Trophoblast cell (in vitro differentiated cells and primary cell): ENCODE measurements at regions not wholly inside any gene's neighbourhood (a gene's known extent, or its start where the extent isn't known, plus 50 kb on each side); places are given as distances from the start of the nearest gene placed in this dataset.

Experiments
- DNase-seq, 2 donors: peaks; one replicate each; pipeline ENCODE4 v3.0.0-alpha.2; 2016
- H2AFZ ChIP-seq: 2 replicates; pipeline ENCODE4 v1.6.1; 2013; ENCODE audit warnings: low read length, moderate library complexity, mild to moderate bottlenecking; ENCODE audit not compliant: insufficient read depth, poor library complexity
- H2AK5ac ChIP-seq: 2 replicates; pipeline ENCODE4 v1.6.1; 2013; ENCODE audit warnings: mild to moderate bottlenecking, low read length
- H2BK120ac ChIP-seq: 2 replicates; pipeline ENCODE4 v1.6.1; 2013; ENCODE audit warnings: low read length, mild to moderate bottlenecking, moderate library complexity; ENCODE audit not compliant: insufficient read depth, poor library complexity
- H2BK12ac ChIP-seq: 2 replicates; pipeline ENCODE4 v1.6.1; 2013; ENCODE audit warnings: mild to moderate bottlenecking, low read length, moderate library complexity
- H2BK5ac ChIP-seq: 2 replicates; pipeline ENCODE4 v1.6.1; 2013; ENCODE audit warnings: low read length, low read depth, moderate library complexity, mild to moderate bottlenecking; ENCODE audit not compliant: poor library complexity
- H3K14ac ChIP-seq: 2 replicates; pipeline ENCODE4 v1.6.1; 2013; ENCODE audit warnings: mild to moderate bottlenecking, low read length
- H3K18ac ChIP-seq: 2 replicates; pipeline ENCODE4 v1.6.1; 2013; ENCODE audit warnings: mild to moderate bottlenecking, low read length
- H3K23ac ChIP-seq: 2 replicates; pipeline ENCODE4 v1.6.1; 2013; ENCODE audit warnings: low read length
- H3K27ac ChIP-seq: 2 replicates; pipeline ENCODE4 v1.5.1; 2013; ENCODE audit warnings: low read depth, mild to moderate bottlenecking, inconsistent platforms, low read length, moderate library complexity
- H3K27me3 ChIP-seq: 2 replicates; pipeline ENCODE4 v1.6.1; 2013; ENCODE audit warnings: inconsistent platforms, mild to moderate bottlenecking, low read length, moderate library complexity; ENCODE audit not compliant: insufficient read depth
- H3K36me3 ChIP-seq, 2 experiments: 1 replicate in 1 of 2; 2 replicates in 1 of 2; pipeline ENCODE4 v1.6.1; 2013; ENCODE audit warnings: low read length in 2 of 2, mild to moderate bottlenecking in 2 of 2, moderate library complexity in 1 of 2; ENCODE audit not compliant: insufficient read depth in 2 of 2, control insufficient read depth in 1 of 2
- H3K4ac ChIP-seq: 2 replicates; pipeline ENCODE4 v1.6.1; 2013; ENCODE audit warnings: low read depth, mild to moderate bottlenecking, low read length, moderate library complexity
- H3K4me1 ChIP-seq, 2 experiments: 1 replicate in 1 of 2; 2 replicates in 1 of 2; pipeline ENCODE4 v1.6.1; 2013; ENCODE audit warnings: low read length in 2 of 2, mild to moderate bottlenecking in 2 of 2, moderate library complexity in 1 of 2; ENCODE audit not compliant: insufficient read depth in 2 of 2, control insufficient read depth in 1 of 2
- H3K4me2 ChIP-seq: 2 replicates; pipeline ENCODE4 v1.6.1; 2013; ENCODE audit warnings: inconsistent platforms, mild to moderate bottlenecking, low read length, moderate library complexity
- H3K4me3 ChIP-seq: 2 replicates; pipeline ENCODE4 v1.5.1; 2013; ENCODE audit warnings: mild to moderate bottlenecking, low read depth, low read length, inconsistent platforms
- H3K79me1 ChIP-seq: one replicate; pipeline ENCODE4 v1.6.1; 2013; ENCODE audit warnings: low read length
- H3K79me2 ChIP-seq: 2 replicates; pipeline ENCODE4 v1.6.1; 2013; ENCODE audit warnings: low read length, mild to moderate bottlenecking; ENCODE audit not compliant: control insufficient read depth, insufficient read depth, poor library complexity
- H3K9ac ChIP-seq: 2 replicates; pipeline ENCODE4 v1.6.1; 2013; ENCODE audit warnings: mild to moderate bottlenecking, low read length
- H3K9me3 ChIP-seq: 2 replicates; pipeline ENCODE4 v1.6.1; 2013; ENCODE audit warnings: low read depth, mild to moderate bottlenecking, control low read depth, inconsistent platforms, low read length; ENCODE audit not compliant: insufficient read depth
- H4K12ac ChIP-seq: 2 replicates; pipeline ENCODE4 v1.6.1; 2013; ENCODE audit warnings: low read depth, mild to moderate bottlenecking, low read length, moderate library complexity
- H4K8ac ChIP-seq: 2 replicates; pipeline ENCODE4 v1.6.1; 2013; ENCODE audit warnings: low read depth, mild to moderate bottlenecking, low read length, moderate library complexity
- H4K91ac ChIP-seq: one replicate; pipeline ENCODE4 v1.6.1; 2013; ENCODE audit warnings: low read depth, mild to moderate bottlenecking, low read length, moderate library complexity
- WGBS: extraction: QIAGEN DNeasy Blood & Tissue Kit; methylation state at CpG from one replicate; pipeline ENCODE4 v1.1.7; 2013; ENCODE audit warnings: missing lambda C conversion rate; ENCODE audit not compliant: insufficient read length, insufficient coverage; ENCODE audit errors: extremely low coverage; 5-methylcytosine and 5-hydroxymethylcytosine counted together

DNA sequence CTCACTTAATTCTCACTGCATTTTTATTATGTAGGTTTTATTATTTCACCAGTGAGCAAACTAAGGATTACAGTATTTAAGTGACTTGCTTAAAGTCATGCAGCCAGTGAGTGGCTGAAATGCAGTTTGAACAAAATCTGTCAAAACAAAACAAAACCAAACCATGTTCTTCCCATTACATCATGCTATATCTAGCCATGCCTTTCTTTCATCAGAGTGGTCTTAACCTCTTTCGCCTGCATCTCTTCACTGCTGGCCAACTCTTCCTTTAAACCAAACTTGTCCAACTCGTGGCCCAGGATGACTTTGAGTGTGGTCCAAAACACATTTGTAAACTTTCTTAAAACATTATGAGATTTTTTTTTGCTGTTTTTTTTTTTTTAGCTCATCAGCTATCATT lies 223.2 kb downstream of the PCDH7 start:
- H3K23ac ChIP-seq, result no peak overlapping the region
- H2BK5ac ChIP-seq, result no peak overlapping the region
- H3K27me3 ChIP-seq, result no peaks in the 10 kb centered on the region
- H3K4me1 ChIP-seq, result peaks cover 0 to 1% of the 10 kb centered on the region in 2 experiments
- no peak overlapping the region for H3K14ac ChIP-seq
- no peaks in the 10 kb centered on the region for H3K36me3 ChIP-seq
- H3K4me3 ChIP-seq, result no peak overlapping the region
- H3K9me3 ChIP-seq, result no peaks in the 10 kb centered on the region
- H2BK12ac ChIP-seq, result no peak overlapping the region
- no peak overlapping the region for H3K4me2 ChIP-seq
- H3K79me1 ChIP-seq, result peaks cover 2% of the 10 kb centered on the region
- no peak for DNase-seq
- no peak overlapping the region for H2AK5ac ChIP-seq
- no peak overlapping the region for H2BK120ac ChIP-seq
- H4K8ac ChIP-seq, result no peak overlapping the region
- H3K9ac ChIP-seq, result no peak overlapping the region
- H2AFZ ChIP-seq, result no peak overlapping the region
- no peak overlapping the region for H3K4ac ChIP-seq
- no peak overlapping the region for H3K18ac ChIP-seq
- no peak overlapping the region for H3K27ac ChIP-seq
- no peaks in the 10 kb centered on the region for H3K79me2 ChIP-seq
- H4K12ac ChIP-seq, result no peak overlapping the region
- no peak overlapping the region for H4K91ac ChIP-seq
- WGBS, result no CpG with 5 or more reads among the region's 2 CpGs

DNA sequence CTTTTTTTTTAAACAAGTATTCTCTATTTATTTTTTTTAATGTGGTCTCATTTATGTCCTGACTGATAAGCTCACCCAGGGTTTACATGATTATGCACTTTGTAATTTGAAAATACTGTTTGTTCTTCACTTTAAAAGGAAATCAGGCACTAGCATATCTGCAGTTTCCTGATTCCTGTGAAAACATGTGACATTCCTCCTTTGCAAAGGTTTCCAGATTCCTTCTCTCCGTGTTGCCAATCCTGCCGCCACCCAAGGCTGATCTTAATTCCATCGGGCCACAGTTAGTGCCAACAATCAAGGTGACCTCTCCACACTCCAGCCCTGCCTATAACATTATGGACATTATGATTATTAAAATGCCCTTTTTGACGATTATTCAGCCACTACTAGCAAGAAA lies 225.4 kb downstream of the PCDH7 start:
- peaks cover 2% of the 10 kb centered on the region for H3K79me1 ChIP-seq
- no peak overlapping the region for H2BK120ac ChIP-seq
- H4K8ac ChIP-seq, result no peak overlapping the region
- no peak overlapping the region for H3K27ac ChIP-seq
- no peaks in the 10 kb centered on the region for H3K27me3 ChIP-seq
- no peak overlapping the region for H3K9ac ChIP-seq
- H2BK5ac ChIP-seq, result no peak overlapping the region
- no peak overlapping the region for H2AK5ac ChIP-seq
- no CpG with 5 or more reads among the region's 4 CpGs for WGBS
- H4K12ac ChIP-seq, result no peak overlapping the region
- H3K18ac ChIP-seq, result no peak overlapping the region
- H3K4me2 ChIP-seq, result no peak overlapping the region
- H2BK12ac ChIP-seq, result no peak overlapping the region
- H3K9me3 ChIP-seq, result no peaks in the 10 kb centered on the region
- H3K4ac ChIP-seq, result no peak overlapping the region
- no peak overlapping the region for H3K23ac ChIP-seq
- H4K91ac ChIP-seq, result no peak overlapping the region
- DNase-seq, result no peak
- no peaks in the 10 kb centered on the region for H3K79me2 ChIP-seq
- H3K14ac ChIP-seq, result no peak overlapping the region
- H3K36me3 ChIP-seq, result no peaks in the 10 kb centered on the region
- H2AFZ ChIP-seq, result no peak overlapping the region
- peaks cover 0 to 1% of the 10 kb centered on the region in 2 experiments for H3K4me1 ChIP-seq
- no peak overlapping the region for H3K4me3 ChIP-seq

GRCh38 chr4:30946288-30946687 lies 226.1 kb downstream of the PCDH7 start:
- H3K14ac ChIP-seq, result no peak overlapping the region
- H3K18ac ChIP-seq, result no peak overlapping the region
- no peak for DNase-seq
- H3K27ac ChIP-seq, result no peak overlapping the region
- no peak overlapping the region for H3K4ac ChIP-seq
- H2AK5ac ChIP-seq, result no peak overlapping the region
- no peaks in the 10 kb centered on the region for H3K9me3 ChIP-seq
- H4K12ac ChIP-seq, result no peak overlapping the region
- H4K8ac ChIP-seq, result no peak overlapping the region
- H4K91ac ChIP-seq, result no peak overlapping the region
- no peaks in the 10 kb centered on the region for H3K27me3 ChIP-seq
- no peaks in the 10 kb centered on the region for H3K79me2 ChIP-seq
- no peak overlapping the region for H3K4me3 ChIP-seq
- no peaks in the 10 kb centered on the region for H3K36me3 ChIP-seq
- H2BK120ac ChIP-seq, result no peak overlapping the region
- H3K9ac ChIP-seq, result no peak overlapping the region
- H3K4me1 ChIP-seq, result peaks cover 0 to 1% of the 10 kb centered on the region in 2 experiments
- no peak overlapping the region for H2BK12ac ChIP-seq
- no peak overlapping the region for H2AFZ ChIP-seq
- H3K23ac ChIP-seq, result no peak overlapping the region
- H3K79me1 ChIP-seq, result peaks cover 2% of the 10 kb centered on the region
- H3K4me2 ChIP-seq, result no peak overlapping the region
- no peak overlapping the region for H2BK5ac ChIP-seq
- no CpG with 5 or more reads among the region's 2 CpGs for WGBS

DNA sequence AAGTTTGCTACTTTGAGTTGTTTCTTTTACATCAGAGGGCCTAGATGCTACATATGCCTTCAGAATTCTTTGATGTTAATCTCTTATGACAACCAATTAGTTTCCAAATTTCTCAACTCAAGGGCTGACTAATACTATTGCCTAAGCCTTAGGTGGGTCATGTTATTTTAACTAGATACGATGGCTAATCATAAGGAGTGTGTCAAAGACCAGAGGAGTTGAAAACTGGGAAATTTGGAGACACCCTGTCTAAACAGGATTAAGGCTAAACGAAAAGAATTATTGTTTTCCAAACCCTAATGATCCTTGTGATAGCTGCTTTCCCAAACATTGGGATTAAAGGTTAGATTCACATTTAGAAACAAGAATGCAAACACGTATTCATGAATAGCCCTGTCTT lies 228.5 kb downstream of the PCDH7 start:
- H3K14ac ChIP-seq, result no peak overlapping the region
- no peak overlapping the region for H3K4me3 ChIP-seq
- H3K79me1 ChIP-seq, result peaks cover 2% of the 10 kb centered on the region
- H3K36me3 ChIP-seq, result no peaks in the 10 kb centered on the region
- H2BK120ac ChIP-seq, result no peak overlapping the region
- no peak overlapping the region for H3K9ac ChIP-seq
- no peaks in the 10 kb centered on the region for H3K9me3 ChIP-seq
- H3K27me3 ChIP-seq, result no peaks in the 10 kb centered on the region
- H4K91ac ChIP-seq, result no peak overlapping the region
- H3K79me2 ChIP-seq, result no peaks in the 10 kb centered on the region
- H3K4me1 ChIP-seq, result no peaks in the 10 kb centered on the region
- no peak overlapping the region for H3K27ac ChIP-seq
- DNase-seq, result peak; percentile 1 to 53
- H2BK5ac ChIP-seq, result no peak overlapping the region
- no CpG with 5 or more reads among the region's 3 CpGs for WGBS
- H3K4me2 ChIP-seq, result no peak overlapping the region
- H2AFZ ChIP-seq, result no peak overlapping the region
- no peak overlapping the region for H2AK5ac ChIP-seq
- H4K8ac ChIP-seq, result no peak overlapping the region
- no peak overlapping the region for H4K12ac ChIP-seq
- H3K23ac ChIP-seq, result no peak overlapping the region
- H3K18ac ChIP-seq, result no peak overlapping the region
- no peak overlapping the region for H3K4ac ChIP-seq
- no peak overlapping the region for H2BK12ac ChIP-seq
